SU-DHL-6 (cell line): ENCODE measurements at regions not wholly inside any gene's neighbourhood (a gene's known extent, or its start where the extent isn't known, plus 50 kb on each side); places are given as distances from the start of the nearest gene placed in this dataset.

ENCODE experiments used
- EZH2phosphoT487 ChIP-seq: fragments of 200-600 bp; sonication (generic), shearing (Covaris generic); conservative IDR thresholded peaks from 2 replicates; pipeline ENCODE4 v1.6.1; 2018; ENCODE audit warnings: mild to moderate bottlenecking, antibody characterized with exemption, low read length, moderate library complexity, mixed read lengths
- TF ChIP-seq, protein P1 (sequence below): fragments of 200-600 bp; sonication (generic); IDR thresholded peaks from one replicate; pipeline ENCODE4 v1.5.1; 2017; ENCODE audit warnings: antibody characterized with exemption, mild to moderate bottlenecking, low read length, moderate library complexity; ENCODE audit not compliant: insufficient read depth, poor library complexity, severe bottlenecking

- TF ChIP-seq EZH2phosphoT487, result no peak
- TF ChIP-seq, protein P1, sequence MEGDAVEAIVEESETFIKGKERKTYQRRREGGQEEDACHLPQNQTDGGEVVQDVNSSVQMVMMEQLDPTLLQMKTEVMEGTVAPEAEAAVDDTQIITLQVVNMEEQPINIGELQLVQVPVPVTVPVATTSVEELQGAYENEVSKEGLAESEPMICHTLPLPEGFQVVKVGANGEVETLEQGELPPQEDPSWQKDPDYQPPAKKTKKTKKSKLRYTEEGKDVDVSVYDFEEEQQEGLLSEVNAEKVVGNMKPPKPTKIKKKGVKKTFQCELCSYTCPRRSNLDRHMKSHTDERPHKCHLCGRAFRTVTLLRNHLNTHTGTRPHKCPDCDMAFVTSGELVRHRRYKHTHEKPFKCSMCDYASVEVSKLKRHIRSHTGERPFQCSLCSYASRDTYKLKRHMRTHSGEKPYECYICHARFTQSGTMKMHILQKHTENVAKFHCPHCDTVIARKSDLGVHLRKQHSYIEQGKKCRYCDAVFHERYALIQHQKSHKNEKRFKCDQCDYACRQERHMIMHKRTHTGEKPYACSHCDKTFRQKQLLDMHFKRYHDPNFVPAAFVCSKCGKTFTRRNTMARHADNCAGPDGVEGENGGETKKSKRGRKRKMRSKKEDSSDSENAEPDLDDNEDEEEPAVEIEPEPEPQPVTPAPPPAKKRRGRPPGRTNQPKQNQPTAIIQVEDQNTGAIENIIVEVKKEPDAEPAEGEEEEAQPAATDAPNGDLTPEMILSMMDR, result no peak
Measured at GRCh38 chr16:87064731-87065445, 252.3 kb downstream of the C16orf95 start.
